EL (cell line): ENCODE measurements at regions not wholly inside any gene's neighbourhood (a gene's known extent, or its start where the extent isn't known, plus 50 kb on each side); places are given as distances from the start of the nearest gene placed in this dataset.

Experiments
- DNase-seq: peaks from one replicate; pipeline ENCODE4 v3.0.0-alpha.2; 2016

GRCh38 chr3:79926522-79926921 is 158.7 kb upstream of the ROBO1 start:
- DNase-seq, result no peak

- no peak for DNase-seq
Observed at GRCh38 chr3:79922633-79923032, 154.8 kb upstream of the ROBO1 start.

GRCh38 chr3:79917561-79917960 is 149.8 kb upstream of the ROBO1 start:
- DNase-seq, result no peak

- DNase-seq, result no peak
Observed at GRCh38 chr3:79910337-79910736, 142.5 kb upstream of the ROBO1 start.

GRCh38 chr3:79906106-79906505 is 138.3 kb upstream of the ROBO1 start:
- no peak for DNase-seq

GRCh38 chr3:79902151-79902550 is 134.4 kb upstream of the ROBO1 start:
- no peak for DNase-seq

- no peak for DNase-seq
Observed at GRCh38 chr3:79898907-79899306, 131.1 kb upstream of the ROBO1 start.

GRCh38 chr3:79896086-79896485 is 128.3 kb upstream of the ROBO1 start:
- DNase-seq, result no peak

GRCh38 chr3:79887213-79887612 is 119.4 kb upstream of the ROBO1 start:
- no peak for DNase-seq

- no peak for DNase-seq
Observed at GRCh38 chr3:79886204-79886603, 118.4 kb upstream of the ROBO1 start.

- no peak for DNase-seq
Observed at GRCh38 chr3:79885407-79885806, 117.6 kb upstream of the ROBO1 start.

- no peak for DNase-seq
Observed at GRCh38 chr3:79884354-79884753, 116.6 kb upstream of the ROBO1 start.

GRCh38 chr3:79881431-79881830 is 113.6 kb upstream of the ROBO1 start:
- no peak for DNase-seq

GRCh38 chr3:79878708-79879107 is 110.9 kb upstream of the ROBO1 start:
- DNase-seq, result no peak

GRCh38 chr3:79874646-79875045 is 106.8 kb upstream of the ROBO1 start:
- no peak for DNase-seq

GRCh38 chr3:79872483-79872882 is 104.7 kb upstream of the ROBO1 start:
- DNase-seq, result no peak

- no peak for DNase-seq
Observed at GRCh38 chr3:79871656-79872055, 103.9 kb upstream of the ROBO1 start.

- no peak for DNase-seq
Observed at GRCh38 chr3:79870313-79870620, 102.5 kb upstream of the ROBO1 start.

- DNase-seq, result no peak
Observed at GRCh38 chr3:79869461-79870312, 101.9 kb upstream of the ROBO1 start.

GRCh38 chr3:79866162-79866561 is 98.4 kb upstream of the ROBO1 start:
- DNase-seq, result no peak

GRCh38 chr3:79864077-79864476 is 96.3 kb upstream of the ROBO1 start:
- DNase-seq, result no peak

- no peak for DNase-seq
Observed at GRCh38 chr3:79848876-79849275, 81.1 kb upstream of the ROBO1 start.

GRCh38 chr3:79847928-79848327 is 80.1 kb upstream of the ROBO1 start:
- DNase-seq, result no peak

GRCh38 chr3:79846148-79846933 is 78.5 kb upstream of the ROBO1 start:
- no peak for DNase-seq

- no peak for DNase-seq
Observed at GRCh38 chr3:79845546-79845945, 77.7 kb upstream of the ROBO1 start.
